ENCODE measurements at regions not wholly inside any gene's neighbourhood (a gene's known extent, or its start where the extent isn't known, plus 50 kb on each side); places are given as distances from the start of the nearest gene placed in this dataset.
A peak's percentile ranks its signal among the peaks of the same experiment; 100 is the strongest.

- DNase-seq, result no peak
Observed at GRCh38 chr9:20114974-20115373, 326.1 kb upstream of the SLC24A2 start.

GRCh38 chr9:20112205-20112783, 323.5 kb upstream of the SLC24A2 start:
- no peak for DNase-seq

- no peak for DNase-seq
Observed at GRCh38 chr9:20111173-20111843, 322.5 kb upstream of the SLC24A2 start.

- DNase-seq, result no peak
Observed at GRCh38 chr9:20095430-20096092, 306.7 kb upstream of the SLC24A2 start.

GRCh38 chr9:20092561-20092960, 303.7 kb upstream of the SLC24A2 start:
- DNase-seq, result no peak

- DNase-seq, result no peak
Observed at GRCh38 chr9:20087481-20087880, 298.6 kb upstream of the SLC24A2 start.

GRCh38 chr9:20085842-20086241, 297.0 kb upstream of the SLC24A2 start:
- DNase-seq, result no peak

- no peak for DNase-seq
Observed at GRCh38 chr9:20084125-20084524, 295.3 kb upstream of the SLC24A2 start.

- DNase-seq, result no peak
Observed at GRCh38 chr9:20083390-20083789, 294.6 kb upstream of the SLC24A2 start.

GRCh38 chr9:20082831-20083230, 294.0 kb upstream of the SLC24A2 start:
- DNase-seq, result no peak

- no peak for DNase-seq
Observed at GRCh38 chr9:20082406-20082805, 293.6 kb upstream of the SLC24A2 start.

- DNase-seq, result no peak
Observed at GRCh38 chr9:20078246-20078645, 289.4 kb upstream of the SLC24A2 start.

- DNase-seq, result no peak
Observed at GRCh38 chr9:20074291-20074690, 285.5 kb upstream of the SLC24A2 start.

GRCh38 chr9:20070336-20070735, 281.5 kb upstream of the SLC24A2 start:
- no peak for DNase-seq

GRCh38 chr9:20065796-20066700, 277.2 kb upstream of the SLC24A2 start:
- no peak for DNase-seq

- no peak for DNase-seq
Observed at GRCh38 chr9:20065046-20065445, 276.2 kb upstream of the SLC24A2 start.

- DNase-seq, result no peak
Observed at GRCh38 chr9:20054734-20055133, 265.9 kb upstream of the SLC24A2 start.

GRCh38 chr9:20048985-20049384, 260.1 kb upstream of the SLC24A2 start:
- no peak for DNase-seq

GRCh38 chr9:20048437-20048836, 259.6 kb upstream of the SLC24A2 start:
- no peak for DNase-seq

GRCh38 chr9:20044686-20045085, 255.8 kb upstream of the SLC24A2 start:
- DNase-seq, result peak in 1 of 5 donors; percentile 10

GRCh38 chr9:20043461-20043860, 254.6 kb upstream of the SLC24A2 start:
- DNase-seq, result peak in 1 of 5 donors; percentile 61

GRCh38 chr9:20043035-20043434, 254.2 kb upstream of the SLC24A2 start:
- peak in 1 of 5 donors; percentile 70 for DNase-seq

GRCh38 chr9:20042128-20042711, 253.4 kb upstream of the SLC24A2 start:
- no peak for DNase-seq

Data from T-helper 1 cell (primary cell).